ENCODE measurements at regions not wholly inside any gene's neighbourhood (a gene's known extent, or its start where the extent isn't known, plus 50 kb on each side); places are given as distances from the start of the nearest gene placed in this dataset.
"Not testable (repeated sequence)": the region's sequence is repeated elsewhere in the genome, so short reads cannot be mapped to it uniquely, and the experiment has no call there.

DNA sequence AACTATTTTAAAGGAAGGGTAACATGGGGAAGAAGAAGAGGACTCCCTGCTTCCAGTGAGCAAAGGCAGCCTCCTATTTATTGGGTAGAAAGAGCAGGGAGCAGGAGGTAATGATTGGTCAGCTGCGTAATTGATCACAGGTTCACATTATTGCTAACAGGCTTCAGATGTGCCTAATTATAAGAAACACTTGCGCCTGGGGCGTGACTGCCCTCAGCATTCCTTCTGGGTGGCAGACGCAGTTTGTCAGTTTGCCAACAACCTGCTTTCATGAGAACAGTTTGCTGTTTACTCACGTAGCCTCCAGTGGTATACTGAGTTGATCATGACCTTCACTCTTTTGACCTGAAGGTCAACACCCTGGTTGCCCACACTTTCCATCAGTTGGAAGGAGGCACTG is 166.0 kb upstream of the AUTS2 start:
- H3K79me1 ChIP-seq (replicated peaks; ENCODE audit: low read length, poor library complexity, severe bottlenecking); H2BK120ac ChIP-seq (ENCODE audit: low read depth, low read length): not testable (repeated sequence)

DNA sequence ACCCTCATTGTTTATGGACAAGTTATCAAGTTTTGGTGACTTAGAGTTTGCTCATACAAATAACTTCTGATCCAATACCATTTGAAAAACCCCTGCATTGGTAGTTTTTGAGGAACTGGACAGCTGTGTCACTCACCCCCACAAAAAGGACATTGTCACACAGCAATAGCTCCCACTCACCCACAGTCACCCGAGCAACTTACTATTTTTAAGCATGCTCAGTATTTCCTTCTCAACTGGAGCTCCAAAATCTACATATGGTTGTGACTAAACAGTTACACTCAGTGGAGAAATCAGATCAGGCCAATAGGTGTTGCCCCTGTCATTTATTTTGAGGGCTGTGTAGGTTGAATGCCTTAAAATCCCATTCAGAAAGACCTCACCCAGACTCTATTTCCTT is 165.2 kb upstream of the AUTS2 start:
- H3K27me3 ChIP-seq (ENCODE audit: control insufficient read depth in 1 of 2, insufficient read depth in 1 of 2, low read length in 2 of 2): peaks cover 0 to 18% of the 10 kb centered on the region in 2 experiments
- no peak overlapping the region for H2BK12ac ChIP-seq (ENCODE audit: low read length in 2 of 2)
- H2BK120ac ChIP-seq (ENCODE audit: low read depth, low read length): no peak overlapping the region
- H2BK15ac ChIP-seq (ENCODE audit: low read depth, poor library complexity, severe bottlenecking): no peak overlapping the region
- no peak overlapping the region for H3K18ac ChIP-seq (ENCODE audit: low read depth in 1 of 2, low read length in 2 of 2)
- H2AFZ ChIP-seq (ENCODE audit: low read depth, low read length): no peak overlapping the region
- H3K4ac ChIP-seq (ENCODE audit: low read depth in 1 of 2, low read length in 2 of 2): no peak overlapping the region
- no peak overlapping the region for H3K4me3 ChIP-seq (ENCODE audit: insufficient read depth in 1 of 2, low read depth in 1 of 2, low read length in 2 of 2)
- H2BK5ac ChIP-seq (ENCODE audit: low read depth, low read length, poor library complexity, severe bottlenecking): no peak overlapping the region
- H2AK5ac ChIP-seq (ENCODE audit: low read length, severe bottlenecking): no peak overlapping the region
- no peaks in the 10 kb centered on the region for H3K79me1 ChIP-seq (replicated peaks; ENCODE audit: low read length, poor library complexity, severe bottlenecking)
- no peak overlapping the region for H3K9ac ChIP-seq (ENCODE audit: low read length)
- H4K91ac ChIP-seq (ENCODE audit: low read length): no peak overlapping the region
- H3K14ac ChIP-seq (ENCODE audit: low read length in 2 of 2): no peak overlapping the region
- H3K9me3 ChIP-seq (ENCODE audit: control insufficient read depth, low read length): no peaks in the 10 kb centered on the region
- H4K8ac ChIP-seq (ENCODE audit: low read length): no peak overlapping the region
- DNase-seq: no peak
- no peak overlapping the region for H3K23ac ChIP-seq (ENCODE audit: low read length in 2 of 2)
- no peak overlapping the region for H3K4me2 ChIP-seq (ENCODE audit: low read length, poor library complexity, severe bottlenecking)
- 80% methylated on average over 1 of the region's 1 CpG for WGBS
- no peak overlapping the region for H3K27ac ChIP-seq (ENCODE audit: low read length, poor library complexity, severe bottlenecking)
- no peaks in the 10 kb centered on the region for H3K36me3 ChIP-seq (ENCODE audit: control insufficient read depth in 1 of 2, insufficient read depth in 2 of 2, low read depth in 1 of 2, low read length in 2 of 2)
- H3K4me1 ChIP-seq (ENCODE audit: control insufficient read depth, insufficient read depth, low read depth, low read length): no peaks in the 10 kb centered on the region

More for the DNA sequence above, 166.0 kb upstream of the AUTS2 start:
- H3K36me3 ChIP-seq (ENCODE audit: control insufficient read depth in 1 of 2, insufficient read depth in 2 of 2, low read depth in 1 of 2, low read length in 2 of 2); H3K4me3 ChIP-seq (ENCODE audit: insufficient read depth in 1 of 2, low read depth in 1 of 2, low read length in 2 of 2); H2AK5ac ChIP-seq (ENCODE audit: low read length, severe bottlenecking); H3K14ac ChIP-seq (ENCODE audit: low read length in 2 of 2); H4K91ac ChIP-seq (ENCODE audit: low read length); H2AFZ ChIP-seq (ENCODE audit: low read depth, low read length); H3K9me3 ChIP-seq (ENCODE audit: control insufficient read depth, low read length); H2BK15ac ChIP-seq (ENCODE audit: low read depth, poor library complexity, severe bottlenecking); H3K9ac ChIP-seq (ENCODE audit: low read length); H4K8ac ChIP-seq (ENCODE audit: low read length); H3K27ac ChIP-seq (ENCODE audit: low read length, poor library complexity, severe bottlenecking); H2BK12ac ChIP-seq (ENCODE audit: low read length in 2 of 2); H3K4me2 ChIP-seq (ENCODE audit: low read length, poor library complexity, severe bottlenecking); DNase-seq; H3K4me1 ChIP-seq (ENCODE audit: control insufficient read depth, insufficient read depth, low read depth, low read length); H2BK5ac ChIP-seq (ENCODE audit: low read depth, low read length, poor library complexity, severe bottlenecking); H3K18ac ChIP-seq (ENCODE audit: low read depth in 1 of 2, low read length in 2 of 2); H3K23ac ChIP-seq (ENCODE audit: low read length in 2 of 2); H3K4ac ChIP-seq (ENCODE audit: low read depth in 1 of 2, low read length in 2 of 2): not testable (repeated sequence)
- WGBS: 95% methylated on average over 5 of the region's 5 CpGs
- peaks cover 0 to 22% of the 10 kb centered on the region in 2 experiments for H3K27me3 ChIP-seq (ENCODE audit: control insufficient read depth in 1 of 2, insufficient read depth in 1 of 2, low read length in 2 of 2)

DNA sequence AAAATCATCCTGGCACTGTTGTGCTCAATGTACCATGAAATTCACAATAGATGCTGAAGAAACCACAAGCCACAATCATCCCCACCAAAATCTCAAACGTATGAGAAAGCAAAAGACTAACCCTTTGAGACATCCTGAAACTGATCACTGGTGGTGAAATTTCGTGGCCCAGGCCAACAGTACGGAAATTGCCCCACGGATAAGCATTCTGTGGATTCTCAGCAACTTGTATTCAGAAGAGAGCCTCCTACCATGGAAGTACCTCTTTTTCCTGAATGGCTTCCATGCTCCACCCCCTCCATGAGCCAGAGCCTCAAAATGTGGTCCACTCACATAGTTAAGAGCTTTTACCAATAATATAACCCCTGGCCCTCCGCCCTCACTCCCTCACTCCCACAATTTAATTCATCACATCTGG is 163.9 kb upstream of the AUTS2 start:
- no peak overlapping the region for H4K8ac ChIP-seq (ENCODE audit: low read length)
- H3K4me2 ChIP-seq (ENCODE audit: low read length, poor library complexity, severe bottlenecking): no peak overlapping the region
- H3K4ac ChIP-seq (ENCODE audit: low read depth in 1 of 2, low read length in 2 of 2): no peak overlapping the region
- no peak overlapping the region for H3K4me3 ChIP-seq (ENCODE audit: insufficient read depth in 1 of 2, low read depth in 1 of 2, low read length in 2 of 2)
- H2BK12ac ChIP-seq (ENCODE audit: low read length in 2 of 2): no peak overlapping the region
- H2BK120ac ChIP-seq (ENCODE audit: low read depth, low read length): no peak overlapping the region
- no peak overlapping the region for H3K27ac ChIP-seq (ENCODE audit: low read length, poor library complexity, severe bottlenecking)
- no peaks in the 10 kb centered on the region for H3K4me1 ChIP-seq (ENCODE audit: control insufficient read depth, insufficient read depth, low read depth, low read length)
- H2BK15ac ChIP-seq (ENCODE audit: low read depth, poor library complexity, severe bottlenecking): no peak overlapping the region
- no peak overlapping the region for H3K14ac ChIP-seq (ENCODE audit: low read length in 2 of 2)
- no peaks in the 10 kb centered on the region for H3K79me1 ChIP-seq (replicated peaks; ENCODE audit: low read length, poor library complexity, severe bottlenecking)
- no peak overlapping the region for H3K23ac ChIP-seq (ENCODE audit: low read length in 2 of 2)
- no peak overlapping the region for H4K91ac ChIP-seq (ENCODE audit: low read length)
- H3K18ac ChIP-seq (ENCODE audit: low read depth in 1 of 2, low read length in 2 of 2): no peak overlapping the region
- peaks cover 0 to 13% of the 10 kb centered on the region in 2 experiments for H3K27me3 ChIP-seq (ENCODE audit: control insufficient read depth in 1 of 2, insufficient read depth in 1 of 2, low read length in 2 of 2)
- no peak overlapping the region for H2BK5ac ChIP-seq (ENCODE audit: low read depth, low read length, poor library complexity, severe bottlenecking)
- no peaks in the 10 kb centered on the region for H3K36me3 ChIP-seq (ENCODE audit: control insufficient read depth in 1 of 2, insufficient read depth in 2 of 2, low read depth in 1 of 2, low read length in 2 of 2)
- no peak for DNase-seq
- WGBS: 83% methylated on average over 5 of the region's 5 CpGs
- H2AK5ac ChIP-seq (ENCODE audit: low read length, severe bottlenecking): no peak overlapping the region
- peak overlapping the region; percentile 2 for H3K9ac ChIP-seq (ENCODE audit: low read length)
- H2AFZ ChIP-seq (ENCODE audit: low read depth, low read length): no peak overlapping the region
- no peaks in the 10 kb centered on the region for H3K9me3 ChIP-seq (ENCODE audit: control insufficient read depth, low read length)

DNA sequence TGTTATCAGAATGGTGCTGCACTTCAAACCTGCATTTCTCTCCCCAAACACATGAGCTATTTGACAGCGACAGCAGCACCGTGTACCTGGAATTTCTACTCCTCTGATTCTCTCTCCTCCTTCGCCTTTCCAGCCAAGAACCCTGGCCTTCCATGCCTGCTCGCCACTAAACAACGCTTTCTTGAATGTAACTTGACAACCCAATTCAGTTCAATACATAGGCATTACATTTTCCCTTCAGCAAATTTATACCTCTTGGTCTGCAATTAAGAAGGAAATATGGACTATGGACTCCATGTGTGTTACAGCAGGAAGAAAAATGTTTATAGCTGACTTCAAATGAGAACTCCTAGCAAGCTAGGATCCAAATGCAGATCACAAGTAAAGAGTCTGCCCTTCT is 162.6 kb upstream of the AUTS2 start:
- WGBS: 94% methylated on average over 5 of the region's 5 CpGs

More for the DNA sequence above, 162.6 kb upstream of the AUTS2 start:
- no peak overlapping the region for H3K9ac ChIP-seq (ENCODE audit: low read length)
- no peak overlapping the region for H4K8ac ChIP-seq (ENCODE audit: low read length)
- no peaks in the 10 kb centered on the region for H3K36me3 ChIP-seq (ENCODE audit: control insufficient read depth in 1 of 2, insufficient read depth in 2 of 2, low read depth in 1 of 2, low read length in 2 of 2)
- DNase-seq: no peak
- H2BK12ac ChIP-seq (ENCODE audit: low read length in 2 of 2): no peak overlapping the region
- no peak overlapping the region for H2BK5ac ChIP-seq (ENCODE audit: low read depth, low read length, poor library complexity, severe bottlenecking)
- H3K9me3 ChIP-seq (ENCODE audit: control insufficient read depth, low read length): no peaks in the 10 kb centered on the region
- no peak overlapping the region for H2AFZ ChIP-seq (ENCODE audit: low read depth, low read length)
- no peak overlapping the region for H3K18ac ChIP-seq (ENCODE audit: low read depth in 1 of 2, low read length in 2 of 2)
- H2BK120ac ChIP-seq (ENCODE audit: low read depth, low read length): no peak overlapping the region
- no peak overlapping the region for H3K4me3 ChIP-seq (ENCODE audit: insufficient read depth in 1 of 2, low read depth in 1 of 2, low read length in 2 of 2)
- H3K23ac ChIP-seq (ENCODE audit: low read length in 2 of 2): no peak overlapping the region
- H3K14ac ChIP-seq (ENCODE audit: low read length in 2 of 2): no peak overlapping the region
- H3K27me3 ChIP-seq (ENCODE audit: control insufficient read depth in 1 of 2, insufficient read depth in 1 of 2, low read length in 2 of 2): peaks cover 0 to 12% of the 10 kb centered on the region in 2 experiments
- H3K79me1 ChIP-seq (replicated peaks; ENCODE audit: low read length, poor library complexity, severe bottlenecking): no peaks in the 10 kb centered on the region
- no peak overlapping the region for H4K91ac ChIP-seq (ENCODE audit: low read length)
- no peak overlapping the region for H2AK5ac ChIP-seq (ENCODE audit: low read length, severe bottlenecking)
- H3K27ac ChIP-seq (ENCODE audit: low read length, poor library complexity, severe bottlenecking): no peak overlapping the region
- H3K4me1 ChIP-seq (ENCODE audit: control insufficient read depth, insufficient read depth, low read depth, low read length): no peaks in the 10 kb centered on the region
- H3K4ac ChIP-seq (ENCODE audit: low read depth in 1 of 2, low read length in 2 of 2): no peak overlapping the region
- no peak overlapping the region for H3K4me2 ChIP-seq (ENCODE audit: low read length, poor library complexity, severe bottlenecking)
- no peak overlapping the region for H2BK15ac ChIP-seq (ENCODE audit: low read depth, poor library complexity, severe bottlenecking)
